Spleen (tissue), 7 donors: ENCODE measurements at regions not wholly inside any gene's neighbourhood (a gene's known extent, or its start where the extent isn't known, plus 50 kb on each side); places are given as distances from the start of the nearest gene placed in this dataset.

Experiments used
- POLR2A ChIP-seq, 3 donors: fragments of 450-650 bp; IDR thresholded peaks; one replicate each; pipeline ENCODE4 v1.5.1; 2017; ENCODE audit warnings: antibody characterized with exemption in 3 of 3, mild to moderate bottlenecking in 1 of 3
- POLR2AphosphoS5 ChIP-seq, 3 donors: sonication (generic); formaldehyde crosslinking; IDR thresholded peaks; one replicate each; pipeline ENCODE4 v1.5.1; 2017; ENCODE audit warnings: antibody characterized with exemption in 3 of 3
- TF ChIP-seq, protein P1 (sequence below), 11 experiments: fragments of 200-600 bp in 7 of 11; fragments of 450-650 bp in 4 of 11; sonication (generic) in 4 of 11; IDR thresholded peaks in 8 of 11; conservative IDR thresholded peaks in 3 of 11; 1 replicate in 7 of 11; 2 replicates in 4 of 11; pipeline versions ENCODE4 v1.4.0 to v1.8.0; 2016 to 2021; ENCODE audit warnings: antibody characterized with exemption in 11 of 11, inconsistent platforms in 4 of 11, mild to moderate bottlenecking in 1 of 11
- donor health status: DM: no; HTN: no; CAD: no; lungs with moderate emphysema.
- donor health status: DM: no; HTN: no; CAD: no.
- donor health status: DM: no; HTN: no; CAD: no.

DNA sequence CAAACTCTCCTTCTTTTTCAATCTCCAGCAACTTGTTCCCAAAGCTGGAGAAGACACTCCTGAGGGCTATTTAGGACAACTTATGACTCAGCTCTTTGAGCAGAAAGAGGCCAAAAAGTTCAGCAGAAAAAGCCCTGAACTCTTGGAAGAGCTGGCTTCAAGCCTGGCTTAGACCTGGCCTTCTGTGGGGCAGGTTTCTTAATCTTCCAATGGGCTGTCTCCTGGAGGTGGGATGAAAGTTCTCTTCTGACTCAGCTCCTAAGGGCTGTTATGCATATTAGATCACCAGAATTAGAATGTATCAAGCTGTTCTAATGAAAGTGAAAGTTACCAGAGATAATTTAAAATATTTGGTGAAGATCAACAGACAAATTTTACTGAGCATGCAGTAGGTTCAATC lies 129.4 kb downstream of the RAD51AP2 start:
- TF ChIP-seq POLR2A (IDR thresholded peaks at IDR 0.05) = no peak
- TF ChIP-seq, protein P1, sequence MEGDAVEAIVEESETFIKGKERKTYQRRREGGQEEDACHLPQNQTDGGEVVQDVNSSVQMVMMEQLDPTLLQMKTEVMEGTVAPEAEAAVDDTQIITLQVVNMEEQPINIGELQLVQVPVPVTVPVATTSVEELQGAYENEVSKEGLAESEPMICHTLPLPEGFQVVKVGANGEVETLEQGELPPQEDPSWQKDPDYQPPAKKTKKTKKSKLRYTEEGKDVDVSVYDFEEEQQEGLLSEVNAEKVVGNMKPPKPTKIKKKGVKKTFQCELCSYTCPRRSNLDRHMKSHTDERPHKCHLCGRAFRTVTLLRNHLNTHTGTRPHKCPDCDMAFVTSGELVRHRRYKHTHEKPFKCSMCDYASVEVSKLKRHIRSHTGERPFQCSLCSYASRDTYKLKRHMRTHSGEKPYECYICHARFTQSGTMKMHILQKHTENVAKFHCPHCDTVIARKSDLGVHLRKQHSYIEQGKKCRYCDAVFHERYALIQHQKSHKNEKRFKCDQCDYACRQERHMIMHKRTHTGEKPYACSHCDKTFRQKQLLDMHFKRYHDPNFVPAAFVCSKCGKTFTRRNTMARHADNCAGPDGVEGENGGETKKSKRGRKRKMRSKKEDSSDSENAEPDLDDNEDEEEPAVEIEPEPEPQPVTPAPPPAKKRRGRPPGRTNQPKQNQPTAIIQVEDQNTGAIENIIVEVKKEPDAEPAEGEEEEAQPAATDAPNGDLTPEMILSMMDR (IDR thresholded peaks at IDR 0.05 in 8 of 11, conservative IDR thresholded peaks at IDR 0.05 in 3 of 11) = no peak
- TF ChIP-seq POLR2AphosphoS5 (IDR thresholded peaks at IDR 0.05) = no peak
